GM19351 (cell line): ENCODE measurements at regions not wholly inside any gene's neighbourhood (a gene's known extent, or its start where the extent isn't known, plus 50 kb on each side); places are given as distances from the start of the nearest gene placed in this dataset.

ENCODE experiments used
- ATAC-seq: cut with Tn5 transposase; IDR thresholded peaks from one replicate; pipeline ENCODE4 v1.9.1; 2021; ENCODE audit warnings: mild to moderate bottlenecking, moderate library complexity; ENCODE audit not compliant: unreplicated experiment

- no peak for ATAC-seq
Observed at GRCh38 chr2:16851126-16851525, 185.5 kb upstream of the CYRIA start.

GRCh38 chr2:16840496-16841172 is 175.0 kb upstream of the CYRIA start:
- no peak for ATAC-seq

GRCh38 chr2:16832910-16833309 is 167.3 kb upstream of the CYRIA start:
- no peak for ATAC-seq

GRCh38 chr2:16828828-16829160 is 163.2 kb upstream of the CYRIA start:
- ATAC-seq = no peak

GRCh38 chr2:16828044-16828827 is 162.6 kb upstream of the CYRIA start:
- no peak for ATAC-seq

GRCh38 chr2:16824472-16824871 is 158.8 kb upstream of the CYRIA start:
- no peak for ATAC-seq

GRCh38 chr2:16821692-16822091 is 156.1 kb upstream of the CYRIA start:
- ATAC-seq = no peak

- ATAC-seq = no peak
Observed at GRCh38 chr2:16818203-16818556, 152.5 kb upstream of the CYRIA start.

- no peak for ATAC-seq
Observed at GRCh38 chr2:16817305-16818202, 151.9 kb upstream of the CYRIA start.

- no peak for ATAC-seq
Observed at GRCh38 chr2:16816522-16816921, 150.9 kb upstream of the CYRIA start.

GRCh38 chr2:16816016-16816415 is 150.4 kb upstream of the CYRIA start:
- ATAC-seq = no peak

GRCh38 chr2:16813593-16813992 is 148.0 kb upstream of the CYRIA start:
- ATAC-seq = no peak

- ATAC-seq = no peak
Observed at GRCh38 chr2:16798472-16798871, 132.8 kb upstream of the CYRIA start.

GRCh38 chr2:16791496-16791895 is 125.9 kb upstream of the CYRIA start:
- no peak for ATAC-seq

GRCh38 chr2:16785149-16785548 is 119.5 kb upstream of the CYRIA start:
- no peak for ATAC-seq

GRCh38 chr2:16784652-16785051 is 119.0 kb upstream of the CYRIA start:
- ATAC-seq = no peak

- no peak for ATAC-seq
Observed at GRCh38 chr2:16777123-16777870, 111.7 kb upstream of the CYRIA start.

- no peak for ATAC-seq
Observed at GRCh38 chr2:16775899-16776231, 110.2 kb upstream of the CYRIA start.

- ATAC-seq = no peak
Observed at GRCh38 chr2:16774980-16775898, 109.6 kb upstream of the CYRIA start.

- ATAC-seq = no peak
Observed at GRCh38 chr2:16774091-16774490, 108.5 kb upstream of the CYRIA start.
